Mammary epithelial cell (primary cell): ENCODE measurements at regions not wholly inside any gene's neighbourhood (a gene's known extent, or its start where the extent isn't known, plus 50 kb on each side); places are given as distances from the start of the nearest gene placed in this dataset.
"Not testable (repeated sequence)": the region's sequence is repeated elsewhere in the genome, so short reads cannot be mapped to it uniquely, and the experiment has no call there.

Source experiments
- CTCF ChIP-seq, 2 donors: IDR thresholded peaks in 1 of 2; conservative IDR thresholded peaks in 1 of 2; 2 replicates each; pipeline ENCODE4 v1.5.1; 2011 to 2012; ENCODE audit warnings: inconsistent platforms in 2 of 2, low read length in 2 of 2, mild to moderate bottlenecking in 2 of 2, control low read depth in 1 of 2, low read depth in 1 of 2; ENCODE audit not compliant: insufficient read depth in 1 of 2; ENCODE audit errors: extremely low read depth in 1 of 2
- EZH2 ChIP-seq: IDR thresholded peaks from 2 replicates; pipeline ENCODE4 v1.6.1; 2012; ENCODE audit warnings: low read length, inconsistent platforms, borderline replicate concordance

- TF ChIP-seq CTCF (conservative IDR thresholded peaks at IDR 0.05 in 1 of 2, IDR thresholded peaks at IDR 0.05 in 1 of 2; ENCODE audit: extremely low read depth in 1 of 2, insufficient read depth in 1 of 2, low read depth in 1 of 2, low read length in 2 of 2); EZH2: not testable (repeated sequence)
These were observed 86.0 kb upstream of the PZP start for GRCh38 chr12:9294072-9294620.
